Muscle layer of colon (tissue), 2 donors: ENCODE measurements at regions not wholly inside any gene's neighbourhood (a gene's known extent, or its start where the extent isn't known, plus 50 kb on each side); places are given as distances from the start of the nearest gene placed in this dataset.

Source experiments
- H3K27ac ChIP-seq: one replicate; pipeline ENCODE4 v1.7.0; 2013; ENCODE audit warnings: low read depth, mild to moderate bottlenecking, low read length, moderate library complexity
- H3K27me3 ChIP-seq, 2 donors: one replicate each; pipeline ENCODE4 v1.7.0; 2013; ENCODE audit warnings: low read length in 2 of 2, mild to moderate bottlenecking in 2 of 2; ENCODE audit not compliant: insufficient read depth in 2 of 2, control insufficient read depth in 1 of 2
- H3K36me3 ChIP-seq: one replicate; pipeline ENCODE4 v1.7.0; 2013; ENCODE audit warnings: mild to moderate bottlenecking, low read length; ENCODE audit not compliant: insufficient read depth
- H3K4me1 ChIP-seq: one replicate; pipeline ENCODE4 v1.7.0; 2013; ENCODE audit warnings: mild to moderate bottlenecking, low read length; ENCODE audit not compliant: insufficient read depth
- H3K4me3 ChIP-seq, 2 donors: one replicate each; pipeline ENCODE4 v1.7.0; 2013; ENCODE audit warnings: low read length in 2 of 2, low read depth in 1 of 2, mild to moderate bottlenecking in 1 of 2, moderate library complexity in 1 of 2
- H3K9ac ChIP-seq: one replicate; pipeline ENCODE4 v1.7.0; 2013; ENCODE audit warnings: low read length
- H3K9me3 ChIP-seq: one replicate; pipeline ENCODE4 v1.7.0; 2013; ENCODE audit warnings: mild to moderate bottlenecking, low read length
- donor health status: abdominal sarcoma.
- donor health status: Adenocarcinoma of cecum.

- Histone ChIP-seq H3K4me1 (peaks cover 42% of the 10 kb centered on the region), H3K4me3 (no peak overlapping the region), H3K9ac (no peak overlapping the region), H3K9me3 (no peaks in the 10 kb centered on the region), H3K27me3 (no peaks in the 10 kb centered on the region), H3K36me3 (no peaks in the 10 kb centered on the region), H3K27ac (no peak overlapping the region)
Measured at GRCh38 chr3:107208796-107209195, 168.4 kb upstream of the CCDC54 start.

DNA sequence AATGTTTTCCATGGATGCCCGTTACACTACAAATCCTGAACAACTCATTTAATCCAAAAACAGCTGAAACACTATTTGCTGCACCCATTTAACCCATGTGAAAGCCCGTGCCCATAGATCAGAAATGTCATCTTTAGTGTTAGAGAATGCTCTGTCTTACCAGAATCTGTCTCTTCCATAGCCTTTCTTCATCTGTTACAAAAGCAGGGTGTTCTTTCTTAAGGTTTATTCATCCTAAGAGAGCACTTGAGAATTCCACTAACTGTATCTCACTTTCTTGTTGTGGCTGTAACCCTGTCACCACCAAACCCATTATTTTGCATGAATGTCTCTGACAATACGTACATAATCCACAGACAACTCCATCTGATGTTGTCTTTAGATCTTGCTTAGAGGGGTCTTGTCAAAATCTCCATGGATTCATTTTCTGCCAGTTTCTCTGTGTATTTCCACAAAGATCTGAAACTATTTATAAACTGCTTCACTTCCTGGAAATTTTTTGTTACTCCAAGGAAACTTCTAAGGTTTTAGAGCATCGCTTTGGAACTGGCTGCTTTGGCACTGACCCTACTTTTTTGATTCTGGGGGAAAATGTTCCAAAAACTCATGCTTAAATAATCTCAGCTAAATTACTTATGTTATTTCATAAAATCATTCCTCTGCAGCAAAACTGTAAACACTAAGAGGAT, 167.8 kb upstream of the CCDC54 start:
- H3K27ac ChIP-seq, result no peak overlapping the region
- no peaks in the 10 kb centered on the region for H3K27me3 ChIP-seq
- no peaks in the 10 kb centered on the region for H3K36me3 ChIP-seq
- H3K9me3 ChIP-seq, result no peaks in the 10 kb centered on the region
- H3K4me3 ChIP-seq, result no peak overlapping the region
- no peak overlapping the region for H3K9ac ChIP-seq
- peaks cover 42% of the 10 kb centered on the region for H3K4me1 ChIP-seq

DNA sequence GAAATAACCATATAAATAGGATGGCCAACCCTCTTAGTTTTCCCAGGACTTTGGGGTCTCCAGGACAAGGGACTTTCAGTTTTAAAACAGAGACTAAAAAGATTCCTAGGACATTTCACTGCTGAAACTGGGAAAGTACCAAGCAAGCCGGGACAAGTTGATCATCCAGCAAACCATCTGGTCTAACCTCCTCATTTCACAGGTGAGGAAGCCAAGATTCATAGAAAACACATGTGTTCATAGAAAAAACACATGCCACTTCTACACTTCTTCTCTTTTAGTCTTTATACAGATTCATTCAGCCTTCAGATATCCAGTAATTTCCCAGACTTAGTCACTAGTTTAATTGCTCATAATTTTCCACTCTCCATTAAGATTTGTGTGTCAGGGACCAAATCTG, 165.6 kb upstream of the CCDC54 start:
- Histone ChIP-seq H3K36me3 (no peaks in the 10 kb centered on the region), H3K4me3 (no peak overlapping the region), H3K27me3 (no peaks in the 10 kb centered on the region), H3K4me1 (peaks cover 39% of the 10 kb centered on the region), H3K9ac (no peak overlapping the region), H3K27ac (no peak overlapping the region), H3K9me3 (no peaks in the 10 kb centered on the region)

DNA sequence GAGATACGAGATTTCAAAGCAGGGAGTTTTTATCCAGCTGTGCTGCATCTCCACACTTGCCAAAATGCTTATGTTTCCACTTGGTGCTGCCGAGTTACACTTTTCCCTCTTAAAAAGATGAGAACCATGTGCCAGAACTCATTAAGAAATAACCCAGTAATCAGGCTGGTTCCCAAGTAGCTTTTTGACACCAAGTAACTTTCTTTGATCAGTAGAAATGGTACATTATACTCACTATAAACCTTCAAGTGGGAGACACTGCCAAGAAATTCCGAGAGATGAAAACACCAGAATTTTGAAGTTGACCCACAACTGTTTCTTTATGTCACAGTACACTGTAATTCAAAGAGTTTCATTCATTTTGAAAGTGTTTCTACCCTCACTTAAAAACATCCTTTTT, 164.6 kb upstream of the CCDC54 start:
- Histone ChIP-seq H3K27me3 (no peaks in the 10 kb centered on the region), H3K4me1 (peaks cover 30% of the 10 kb centered on the region), H3K4me3 (no peak overlapping the region), H3K9me3 (no peaks in the 10 kb centered on the region), H3K27ac (no peak overlapping the region), H3K9ac (no peak overlapping the region), H3K36me3 (no peaks in the 10 kb centered on the region)

GRCh38 chr3:107213044-107213669, 164.1 kb upstream of the CCDC54 start:
- Histone ChIP-seq H3K9me3 (no peaks in the 10 kb centered on the region), H3K9ac (no peak overlapping the region), H3K4me3 (no peak overlapping the region), H3K4me1 (peaks cover 25% of the 10 kb centered on the region), H3K27me3 (no peaks in the 10 kb centered on the region), H3K27ac (no peak overlapping the region), H3K36me3 (no peaks in the 10 kb centered on the region)

GRCh38 chr3:107216229-107216628, 161.0 kb upstream of the CCDC54 start:
- H3K27ac ChIP-seq, result no peak overlapping the region
- no peaks in the 10 kb centered on the region for H3K36me3 ChIP-seq
- no peaks in the 10 kb centered on the region for H3K9me3 ChIP-seq
- no peak overlapping the region for H3K9ac ChIP-seq
- H3K4me1 ChIP-seq, result peaks cover 15% of the 10 kb centered on the region
- H3K27me3 ChIP-seq, result no peaks in the 10 kb centered on the region
- no peak overlapping the region for H3K4me3 ChIP-seq

DNA sequence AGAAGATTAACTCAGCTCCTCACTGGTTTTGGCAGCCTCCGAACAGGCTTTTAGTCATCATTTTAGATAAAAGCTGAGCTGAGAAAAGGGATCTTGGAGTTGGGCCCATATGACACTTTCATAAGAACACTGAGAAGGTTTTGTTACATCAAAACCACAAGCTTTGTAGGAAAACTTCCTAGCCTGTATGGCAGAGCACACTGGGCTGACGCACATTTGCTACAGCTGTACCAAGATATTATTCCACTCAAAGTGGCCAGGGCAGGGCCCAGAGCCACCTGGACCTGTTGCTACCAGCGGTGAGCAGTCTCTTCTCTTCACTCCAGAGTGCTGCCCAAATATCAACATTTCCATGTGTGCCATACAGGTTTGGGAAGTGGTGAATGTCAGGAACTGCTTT, 160.5 kb upstream of the CCDC54 start:
- H3K4me1 ChIP-seq, result peaks cover 11% of the 10 kb centered on the region
- no peak overlapping the region for H3K27ac ChIP-seq
- no peaks in the 10 kb centered on the region for H3K27me3 ChIP-seq
- H3K9me3 ChIP-seq, result no peaks in the 10 kb centered on the region
- no peaks in the 10 kb centered on the region for H3K36me3 ChIP-seq
- H3K9ac ChIP-seq, result no peak overlapping the region
- no peak overlapping the region for H3K4me3 ChIP-seq

DNA sequence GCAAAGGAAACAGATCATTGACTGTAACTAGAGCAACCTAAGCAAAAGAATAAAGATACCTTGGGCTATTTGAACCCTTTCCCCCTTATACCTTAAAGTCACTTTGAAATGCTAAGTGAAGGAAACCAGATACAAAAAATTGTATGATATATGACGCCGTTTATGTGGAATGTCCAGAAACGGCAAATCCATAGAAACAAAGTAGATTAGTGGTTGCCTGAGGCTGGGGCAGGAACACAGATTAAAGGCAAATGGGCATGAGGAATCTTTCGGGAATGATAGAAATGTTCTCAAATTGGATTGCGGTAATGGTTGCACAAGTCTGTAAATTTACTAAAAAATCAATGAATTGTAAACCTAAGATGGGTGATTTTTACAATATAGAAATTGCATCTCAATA, 160.1 kb upstream of the CCDC54 start:
- Histone ChIP-seq H3K36me3 (no peaks in the 10 kb centered on the region), H3K4me1 (peaks cover 8% of the 10 kb centered on the region), H3K9me3 (no peaks in the 10 kb centered on the region), H3K4me3 (no peak overlapping the region), H3K27me3 (no peaks in the 10 kb centered on the region), H3K9ac (no peak overlapping the region), H3K27ac (no peak overlapping the region)

DNA sequence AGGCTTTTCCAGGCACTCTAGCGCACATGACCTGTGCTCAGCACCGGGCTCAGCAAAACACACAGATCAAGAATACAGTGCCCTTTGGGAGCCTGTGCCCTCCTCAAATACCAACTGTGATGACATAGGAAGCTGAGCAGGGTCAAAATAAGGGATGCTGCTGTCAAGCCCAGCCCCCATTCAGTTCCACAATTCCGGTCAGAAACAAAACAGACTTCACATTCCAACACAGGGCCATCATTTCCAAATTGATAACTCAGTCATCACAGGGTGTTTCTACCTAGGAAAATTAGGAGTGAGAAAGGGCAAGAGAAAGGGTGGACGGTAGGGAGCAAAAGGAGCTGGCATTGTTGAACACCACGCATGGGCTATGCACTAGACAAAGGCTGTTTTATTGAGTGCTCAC, 158.4 kb upstream of the CCDC54 start:
- H3K4me3 ChIP-seq, result no peak overlapping the region
- H3K9ac ChIP-seq, result no peak overlapping the region

GRCh38 chr3:107220538-107220937, 156.7 kb upstream of the CCDC54 start:
- H3K4me3 ChIP-seq, result no peak overlapping the region
- H3K9ac ChIP-seq, result no peak overlapping the region
- H3K27me3 ChIP-seq, result no peaks in the 10 kb centered on the region
- H3K36me3 ChIP-seq, result no peaks in the 10 kb centered on the region
- H3K27ac ChIP-seq, result no peak overlapping the region
- H3K4me1 ChIP-seq, result peaks cover 4% of the 10 kb centered on the region
- no peaks in the 10 kb centered on the region for H3K9me3 ChIP-seq

More for the DNA sequence above, 158.4 kb upstream of the CCDC54 start:
- no peaks in the 10 kb centered on the region for H3K36me3 ChIP-seq
- no peaks in the 10 kb centered on the region for H3K9me3 ChIP-seq
- peaks cover 4% of the 10 kb centered on the region for H3K4me1 ChIP-seq
- H3K27ac ChIP-seq, result no peak overlapping the region
- H3K27me3 ChIP-seq, result no peaks in the 10 kb centered on the region

DNA sequence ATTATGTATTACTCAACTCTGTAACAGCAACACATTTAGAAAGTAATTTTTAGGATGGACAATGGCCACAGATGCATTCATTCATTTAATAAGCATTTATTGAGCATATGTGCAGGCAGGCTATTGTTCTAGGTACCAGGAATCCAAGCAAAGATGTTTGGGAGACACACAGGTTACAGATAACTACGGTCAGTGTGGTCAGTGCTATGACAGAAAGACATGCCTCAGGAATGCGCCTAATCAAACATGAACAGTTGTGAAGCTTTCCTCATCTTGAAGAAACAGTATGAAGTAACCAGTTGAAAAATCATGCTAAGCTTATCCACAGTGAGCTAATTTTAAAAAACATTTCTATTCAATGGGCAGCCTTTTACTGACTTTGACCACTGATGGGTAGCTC, 155.4 kb upstream of the CCDC54 start:
- Histone ChIP-seq H3K4me1 (peaks cover 4% of the 10 kb centered on the region), H3K4me3 (no peak overlapping the region), H3K27ac (no peak overlapping the region), H3K9ac (no peak overlapping the region), H3K27me3 (no peaks in the 10 kb centered on the region), H3K36me3 (no peaks in the 10 kb centered on the region), H3K9me3 (no peaks in the 10 kb centered on the region)

- Histone ChIP-seq H3K27me3 (no peaks in the 10 kb centered on the region), H3K27ac (no peak overlapping the region), H3K4me1 (peaks cover 4% of the 10 kb centered on the region), H3K4me3 (no peak overlapping the region), H3K36me3 (no peaks in the 10 kb centered on the region), H3K9ac (no peak overlapping the region), H3K9me3 (no peaks in the 10 kb centered on the region)
Measured at GRCh38 chr3:107222907-107223306, 154.3 kb upstream of the CCDC54 start.
